CD4-positive, alpha-beta T cell treated with Interleukin-21 for 1 hour (primary cell): ENCODE measurements at regions not wholly inside any gene's neighbourhood (a gene's known extent, or its start where the extent isn't known, plus 50 kb on each side); places are given as distances from the start of the nearest gene placed in this dataset.
A peak's percentile ranks its signal among the peaks of the same experiment; 100 is the strongest.

Experiments
- DNase-seq: peaks from one replicate; pipeline ENCODE4 v3.0.0-alpha.2; 2020

DNA sequence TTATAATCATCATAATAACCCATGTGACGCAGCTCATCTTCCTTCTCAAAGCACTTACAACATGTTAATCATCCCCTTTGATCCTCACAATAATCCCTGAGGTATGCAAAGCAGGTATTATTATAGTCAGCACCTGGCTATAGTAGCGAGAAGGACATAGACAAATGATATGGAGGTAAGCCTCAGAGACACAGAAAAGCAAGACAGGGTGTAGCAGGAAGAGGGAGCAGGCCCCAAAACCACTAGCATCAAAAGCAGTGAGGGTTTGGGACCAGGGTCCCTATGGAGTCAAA lies 139.2 kb upstream of the SLC30A5 start:
- no peak for DNase-seq

GRCh38 chr5:68957591-68957990 lies 136.2 kb upstream of the SLC30A5 start:
- DNase-seq, result no peak

DNA sequence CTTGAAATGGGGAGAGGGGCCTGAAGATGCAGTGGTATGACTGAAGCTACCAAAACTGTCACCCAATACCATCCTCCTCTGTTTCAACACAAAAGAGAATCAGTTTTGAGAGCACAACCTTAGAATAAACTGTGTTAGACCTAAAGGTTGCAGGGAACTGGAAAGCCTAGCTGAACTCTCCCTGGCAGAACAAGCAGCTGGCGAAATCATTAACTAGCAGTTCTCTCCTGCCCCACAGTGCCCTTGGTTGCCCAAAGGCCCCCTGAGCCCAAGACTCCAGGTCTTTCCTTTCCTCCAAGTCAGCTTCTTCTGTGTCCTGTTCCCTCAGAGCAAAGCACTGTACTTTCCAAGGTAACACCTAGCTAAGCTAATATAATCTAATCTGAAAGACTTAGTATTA lies 135.4 kb upstream of the SLC30A5 start:
- DNase-seq, result no peak

GRCh38 chr5:68960456-68960855 lies 133.4 kb upstream of the SLC30A5 start:
- DNase-seq, result no peak

- no peak for DNase-seq
Measured at GRCh38 chr5:68960961-68961360, 132.9 kb upstream of the SLC30A5 start.

DNA sequence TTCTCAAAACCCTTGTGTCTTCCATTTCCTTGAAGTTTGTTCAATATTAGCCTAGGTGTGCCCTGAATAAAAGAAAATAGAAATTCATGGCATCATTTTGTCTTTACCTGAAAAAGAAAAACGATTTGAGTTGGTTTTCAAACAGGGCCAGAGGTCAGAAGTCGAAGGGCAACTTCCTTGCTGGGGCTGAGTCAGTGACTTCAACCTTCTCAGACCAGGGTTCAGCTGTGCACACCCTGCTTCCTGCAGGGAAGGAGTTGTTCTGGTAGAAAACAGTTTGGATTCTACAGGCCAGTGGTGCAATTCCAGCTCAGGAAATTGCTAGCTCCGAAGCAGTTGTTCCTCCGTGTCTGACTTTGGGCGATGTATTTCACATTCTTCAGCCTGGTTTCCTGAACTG lies 132.1 kb upstream of the SLC30A5 start:
- DNase-seq, result no peak

- DNase-seq, result peak; percentile 4
Measured at GRCh38 chr5:68962757-68963484, 130.9 kb upstream of the SLC30A5 start.

DNA sequence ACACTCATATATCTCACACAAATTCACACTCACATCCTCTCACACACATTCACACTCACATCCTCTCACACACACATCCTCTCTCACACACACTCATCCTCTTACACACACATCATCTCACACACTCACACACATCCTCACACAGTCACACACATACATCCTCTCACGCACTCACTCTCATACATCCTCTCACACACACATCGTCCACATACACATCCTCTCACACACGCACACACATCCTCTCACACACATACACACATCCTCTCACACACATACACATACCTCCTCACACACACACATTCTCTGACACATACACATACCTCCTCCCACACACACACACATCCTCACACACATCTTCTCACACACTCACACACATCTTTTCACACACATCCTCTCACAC lies 129.1 kb upstream of the SLC30A5 start:
- DNase-seq, result no peak

DNA sequence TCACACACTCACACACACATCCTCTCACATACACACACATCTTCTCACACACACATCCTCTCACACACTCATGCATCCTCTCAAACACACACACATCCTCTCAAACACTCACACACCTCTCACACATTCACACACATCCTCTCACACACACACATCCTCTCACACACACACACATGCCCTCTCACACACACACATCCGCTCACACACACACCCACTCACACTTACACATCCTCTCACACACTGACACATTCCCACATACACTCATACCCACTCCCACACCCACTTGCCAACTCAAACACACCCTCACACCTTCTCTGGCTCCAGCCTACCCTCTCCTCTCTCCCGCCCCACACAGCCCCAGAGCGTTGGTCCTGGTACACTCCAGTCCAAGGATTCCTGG lies 127.9 kb upstream of the SLC30A5 start:
- no peak for DNase-seq

- no peak for DNase-seq
Measured at GRCh38 chr5:68966596-68966995, 127.2 kb upstream of the SLC30A5 start.

DNA sequence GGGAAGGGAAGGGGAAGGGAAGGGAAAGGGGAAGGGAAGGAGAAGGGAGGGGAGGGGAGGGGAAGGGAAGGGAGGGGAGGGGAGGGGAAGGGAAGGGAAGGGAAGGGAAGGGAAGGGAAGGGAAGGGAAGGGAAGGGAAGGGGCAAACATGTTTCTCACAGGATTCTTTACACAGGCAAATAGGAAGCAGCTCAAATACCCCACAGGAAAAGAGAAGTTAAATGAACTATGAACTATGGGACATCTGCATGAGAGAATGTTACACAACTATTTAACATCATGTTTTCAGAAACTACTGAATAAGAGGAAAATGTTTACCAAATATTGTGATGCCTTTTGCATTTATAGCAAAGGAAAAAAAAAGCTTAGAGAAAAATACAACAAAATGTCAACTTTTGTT lies 125.4 kb upstream of the SLC30A5 start:
- DNase-seq, result no peak

- DNase-seq, result no peak
Measured at GRCh38 chr5:68970617-68971016, 123.2 kb upstream of the SLC30A5 start.

- DNase-seq, result no peak
Measured at GRCh38 chr5:68973696-68974095, 120.1 kb upstream of the SLC30A5 start.

DNA sequence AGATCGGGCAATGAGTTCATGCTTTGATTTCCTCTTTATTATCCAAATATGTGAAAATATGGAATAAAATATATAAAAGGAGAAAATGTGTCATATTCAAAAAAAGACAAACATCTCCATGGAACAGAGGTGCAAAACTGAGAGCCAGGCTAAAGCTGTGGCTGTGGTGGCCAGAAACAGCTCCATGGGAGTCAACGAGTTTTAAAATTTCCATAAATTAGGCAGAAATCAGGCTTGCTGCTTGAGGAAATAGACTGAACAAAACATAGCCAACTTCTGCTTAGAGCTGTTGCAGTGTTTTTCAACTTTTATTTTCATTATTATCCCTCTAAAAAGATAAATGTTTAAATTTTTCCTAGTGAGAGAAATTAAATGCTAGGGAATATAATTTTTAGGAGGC lies 110.8 kb upstream of the SLC30A5 start:
- no peak for DNase-seq

GRCh38 chr5:68983959-68984358 lies 109.9 kb upstream of the SLC30A5 start:
- DNase-seq, result no peak

GRCh38 chr5:68991279-68992084 lies 102.3 kb upstream of the SLC30A5 start:
- no peak for DNase-seq

GRCh38 chr5:68994645-68995044 lies 99.2 kb upstream of the SLC30A5 start:
- DNase-seq, result no peak

DNA sequence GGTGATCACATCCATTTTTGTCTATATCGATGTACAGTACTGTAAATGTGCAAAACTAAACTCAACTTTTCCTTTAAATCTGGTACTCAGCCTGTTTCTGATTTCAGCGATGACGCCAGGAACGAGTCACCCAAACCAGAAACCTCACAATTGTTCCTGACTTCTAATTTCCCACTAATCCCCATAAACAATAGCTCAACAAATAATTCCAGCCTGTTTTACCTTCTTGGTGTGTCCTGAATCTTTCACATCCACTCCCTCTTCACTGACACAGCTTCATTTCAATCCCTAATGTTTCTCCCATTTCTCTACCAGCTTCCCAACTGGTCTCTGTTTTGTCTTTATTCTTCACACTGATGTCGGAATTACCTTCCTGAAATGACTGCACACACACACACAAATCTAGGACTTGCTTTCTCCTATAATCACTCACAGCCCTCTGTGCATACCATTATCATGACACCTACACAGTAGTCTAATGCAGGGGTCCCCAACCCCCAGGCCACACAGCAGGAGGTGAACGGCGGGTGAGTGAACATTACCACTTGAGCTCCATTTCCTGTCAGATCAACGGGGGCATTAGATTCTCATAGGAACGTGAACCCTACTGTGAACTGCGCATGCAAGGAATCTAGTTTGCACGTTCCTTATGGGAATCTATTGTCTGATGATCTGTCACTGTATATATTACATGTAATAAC lies 97.8 kb upstream of the SLC30A5 start:
- no peak for DNase-seq

DNA sequence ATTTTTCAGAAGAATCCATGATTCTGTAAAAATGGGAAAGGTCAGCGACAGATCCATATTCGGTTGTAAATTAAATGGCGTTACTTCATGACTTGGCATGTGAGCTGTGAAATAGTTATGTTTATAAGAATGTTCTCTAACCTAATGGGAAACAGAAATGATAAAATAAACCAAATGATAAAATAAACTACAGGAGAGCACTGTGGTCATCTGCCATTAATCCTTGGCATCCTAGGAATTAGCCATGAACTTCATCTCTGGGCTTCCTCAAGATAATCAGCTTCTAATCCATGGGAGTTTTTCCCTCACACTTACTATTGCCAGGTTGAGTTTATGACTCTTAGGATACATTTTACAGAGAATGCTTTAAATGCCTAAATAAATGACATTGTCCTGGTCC lies 94.6 kb upstream of the SLC30A5 start:
- DNase-seq, result no peak

DNA sequence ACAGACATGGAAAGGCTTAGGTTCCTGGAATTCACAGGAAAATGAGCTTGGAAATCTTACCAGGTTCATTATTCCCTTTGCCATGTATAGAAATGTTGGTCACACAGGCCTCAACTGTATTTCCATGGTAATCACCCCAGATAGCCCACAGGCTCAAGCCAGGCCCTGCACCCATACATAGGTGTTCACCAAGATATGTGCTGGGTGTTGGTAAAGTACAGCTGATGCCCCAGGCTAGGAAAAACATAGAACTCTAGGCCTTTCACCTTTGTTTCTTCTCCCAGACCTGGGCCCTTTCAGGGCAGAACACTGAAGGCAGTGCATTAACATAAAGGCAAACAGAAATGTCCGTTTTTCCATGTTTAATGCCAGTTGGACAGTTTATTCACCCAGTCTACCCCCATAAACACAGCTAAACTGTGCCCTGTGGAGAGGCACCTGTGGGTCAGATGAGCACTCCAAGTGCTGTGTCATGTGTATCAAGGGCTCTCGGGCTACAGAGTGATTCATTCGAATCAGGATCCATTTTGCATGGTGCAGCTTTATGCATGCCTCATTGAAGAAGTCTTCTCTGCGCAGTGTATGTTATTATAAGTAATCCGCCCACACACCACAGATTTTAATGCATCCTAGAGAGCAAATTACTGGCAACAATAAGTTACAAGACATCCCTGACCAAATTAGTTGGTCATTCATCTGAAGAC lies 93.4 kb upstream of the SLC30A5 start:
- no peak for DNase-seq

GRCh38 chr5:69000949-69001348 lies 92.9 kb upstream of the SLC30A5 start:
- DNase-seq, result no peak

DNA sequence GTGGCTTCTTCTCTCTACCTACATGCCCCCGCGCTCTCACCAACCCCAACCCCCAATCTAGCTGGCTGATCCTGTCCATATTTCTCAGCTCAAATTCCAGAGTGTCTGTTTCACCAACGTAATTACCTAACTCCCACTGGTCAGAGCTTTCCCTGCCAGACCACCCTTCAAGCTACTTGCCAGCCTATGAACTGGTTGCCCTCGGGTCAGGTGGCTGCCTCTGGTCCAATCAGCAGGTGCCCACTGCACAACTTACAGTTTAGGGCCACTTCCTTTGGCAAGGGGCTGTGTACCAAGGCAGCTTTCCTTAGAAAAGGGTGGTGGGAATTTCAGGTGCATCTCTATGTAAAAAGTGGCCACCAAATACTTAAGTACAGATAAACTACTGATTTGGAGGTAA lies 92.2 kb upstream of the SLC30A5 start:
- no peak for DNase-seq

- no peak for DNase-seq
Measured at GRCh38 chr5:69004127-69004526, 89.7 kb upstream of the SLC30A5 start.

DNA sequence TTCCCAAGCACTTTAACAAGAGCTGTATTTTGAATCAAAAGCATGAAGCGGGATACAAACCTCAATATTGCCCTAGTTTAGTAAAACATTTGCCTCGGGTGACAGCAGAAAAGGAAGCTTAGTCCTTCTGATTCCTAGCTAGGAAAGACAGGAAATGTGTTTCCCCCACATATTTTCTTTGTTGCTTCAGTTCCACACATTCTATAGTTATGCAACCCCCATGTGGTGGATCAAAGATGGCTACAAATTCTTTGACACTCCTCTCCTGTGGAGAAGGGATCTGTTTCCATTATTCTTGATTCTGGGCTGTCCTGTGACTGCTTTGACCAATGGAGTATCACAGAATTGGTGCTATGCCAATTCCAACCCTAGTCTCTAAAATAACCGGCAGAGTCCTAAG lies 89.1 kb upstream of the SLC30A5 start:
- DNase-seq, result no peak
